GM19025 (cell line): ENCODE measurements at regions not wholly inside any gene's neighbourhood (a gene's known extent, or its start where the extent isn't known, plus 50 kb on each side); places are given as distances from the start of the nearest gene placed in this dataset.
"Not testable (repeated sequence)": the region's sequence is repeated elsewhere in the genome, so short reads cannot be mapped to it uniquely, and the experiment has no call there.

ENCODE experiments used
- ATAC-seq: cut with Tn5 transposase; IDR thresholded peaks from one replicate; pipeline ENCODE4 v1.9.1; 2021; ENCODE audit warnings: mild to moderate bottlenecking, low read depth, moderate library complexity; ENCODE audit not compliant: unreplicated experiment

DNA sequence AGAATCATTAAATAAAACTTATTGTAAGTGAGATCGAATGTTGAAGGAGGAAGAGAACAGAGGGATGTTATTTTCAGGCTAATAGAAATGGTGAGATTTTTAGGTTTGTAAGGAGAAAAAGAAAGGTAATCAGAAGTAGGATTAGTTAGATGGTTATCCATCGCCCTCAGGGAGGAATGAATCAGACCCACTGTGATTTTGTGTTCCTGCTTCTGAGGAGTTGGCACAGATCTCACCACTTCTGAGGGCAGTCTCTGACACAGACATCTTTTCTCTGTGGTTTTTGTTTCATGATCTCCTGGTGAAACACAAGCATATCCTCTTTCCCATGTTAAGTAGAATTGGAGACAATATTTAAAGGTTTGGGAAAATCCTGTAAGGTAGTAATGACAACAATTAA is 1083.2 kb upstream of the AMELY start:
- not testable (repeated sequence) for ATAC-seq

DNA sequence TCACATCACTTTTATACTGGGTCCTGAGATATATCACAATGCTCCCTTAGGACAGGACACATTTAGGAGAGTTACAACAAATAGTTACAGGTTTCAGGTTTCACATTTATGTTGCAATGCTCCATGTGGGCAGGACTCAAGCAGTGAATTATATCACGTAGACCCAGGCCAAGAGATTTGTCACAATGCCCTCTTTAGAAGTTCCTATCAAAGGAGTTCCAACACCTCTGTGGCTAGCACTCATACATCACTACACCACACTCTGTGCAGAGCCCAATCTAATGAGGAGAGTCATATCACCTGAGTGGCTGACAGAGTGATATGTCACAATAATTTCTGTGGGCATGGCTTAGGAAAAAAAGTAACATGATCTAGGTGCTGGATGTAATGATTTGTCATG is 1068.2 kb upstream of the AMELY start:
- no peak for ATAC-seq

DNA sequence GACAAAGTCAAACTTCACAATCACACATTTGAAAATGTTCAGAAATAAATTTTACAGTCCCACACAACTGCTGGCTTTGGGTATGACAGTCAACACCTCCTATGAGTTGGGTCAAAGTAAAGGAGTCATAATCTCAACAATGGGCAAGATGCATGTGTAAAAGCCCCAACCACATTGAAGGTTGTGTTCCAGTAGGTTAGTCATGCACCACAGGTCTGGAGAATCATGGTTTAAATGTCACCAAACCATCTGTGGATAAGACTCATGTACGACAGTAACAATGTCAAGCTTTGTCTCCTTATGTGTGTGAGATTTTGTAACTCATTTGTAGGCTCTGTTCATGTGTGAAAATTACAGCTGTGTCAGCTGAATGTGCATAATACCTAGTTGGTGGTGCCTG is 1065.7 kb upstream of the AMELY start:
- no peak for ATAC-seq

DNA sequence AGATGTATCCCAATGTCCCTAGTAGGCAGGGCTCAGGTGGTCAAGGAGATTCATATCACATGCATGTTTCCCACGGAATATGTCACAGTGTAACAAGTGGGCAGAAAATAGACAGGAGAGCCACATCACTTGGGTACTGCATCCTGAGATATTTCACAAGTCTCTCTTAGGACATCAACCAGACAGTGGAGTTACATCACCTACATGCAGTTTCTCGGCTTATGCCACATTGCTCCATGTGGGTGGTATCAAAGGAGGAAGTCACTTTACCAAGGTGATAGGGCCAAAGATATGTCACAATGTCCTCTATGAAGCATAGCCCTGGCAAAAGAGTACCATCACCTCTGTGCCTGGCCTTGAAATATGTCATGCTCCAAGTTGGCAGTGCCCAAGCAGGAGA is 1056.7 kb upstream of the AMELY start:
- no peak for ATAC-seq

DNA sequence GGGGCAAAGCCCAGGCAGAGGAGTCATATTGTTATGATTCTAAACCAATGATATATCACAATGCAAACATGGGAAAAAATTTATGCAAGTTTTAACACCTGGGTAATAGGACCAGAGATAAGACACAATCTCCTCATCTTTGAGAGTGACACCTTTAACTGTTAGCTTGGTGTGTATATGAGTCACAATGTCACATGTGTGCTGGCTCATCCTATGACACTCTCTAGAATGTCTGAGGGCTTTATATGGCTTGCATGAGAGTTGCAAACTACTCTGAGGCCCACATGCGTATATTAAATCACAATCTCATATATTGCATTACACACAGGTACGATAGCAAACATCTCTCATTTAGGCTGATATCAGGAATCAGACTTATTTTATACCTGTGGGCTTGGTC is 1055.4 kb upstream of the AMELY start:
- no peak for ATAC-seq

DNA sequence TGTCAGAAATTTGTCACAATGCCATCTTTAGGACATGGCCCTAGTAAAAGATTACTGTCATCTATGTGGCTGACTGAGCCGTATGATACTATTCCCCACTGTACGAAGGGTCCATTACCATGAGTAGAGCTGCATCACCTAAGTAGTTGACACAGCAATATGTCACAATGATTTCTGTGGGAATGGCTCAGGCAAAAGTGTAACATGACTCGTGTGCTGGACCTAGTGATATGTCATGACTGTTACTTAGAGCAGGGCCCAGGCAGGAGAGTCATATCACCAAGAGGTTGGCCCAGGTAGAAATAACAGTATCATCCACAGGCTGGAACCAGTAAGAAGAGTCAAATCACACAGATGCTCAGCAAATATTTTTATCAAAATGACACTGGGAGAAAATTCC is 1051.8 kb upstream of the AMELY start:
- no peak for ATAC-seq

DNA sequence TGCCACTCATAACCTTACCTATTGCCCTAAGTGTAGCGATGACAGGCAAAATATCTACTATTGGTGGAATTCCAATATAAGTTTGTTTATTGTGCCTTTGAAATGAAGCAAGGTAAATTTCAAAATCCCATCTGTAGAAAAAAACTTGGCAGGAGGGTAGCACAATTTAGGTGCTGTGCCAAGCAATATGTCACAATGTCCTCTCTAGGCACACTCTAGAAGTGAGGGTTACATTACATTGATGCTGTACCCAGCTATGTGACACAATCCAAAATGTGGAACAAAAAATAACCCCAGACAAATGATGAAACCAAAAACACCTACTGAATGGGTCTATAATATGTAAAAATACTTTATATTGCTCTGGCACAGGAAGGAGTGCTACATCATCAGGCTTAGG is 1050.8 kb upstream of the AMELY start:
- no peak for ATAC-seq

DNA sequence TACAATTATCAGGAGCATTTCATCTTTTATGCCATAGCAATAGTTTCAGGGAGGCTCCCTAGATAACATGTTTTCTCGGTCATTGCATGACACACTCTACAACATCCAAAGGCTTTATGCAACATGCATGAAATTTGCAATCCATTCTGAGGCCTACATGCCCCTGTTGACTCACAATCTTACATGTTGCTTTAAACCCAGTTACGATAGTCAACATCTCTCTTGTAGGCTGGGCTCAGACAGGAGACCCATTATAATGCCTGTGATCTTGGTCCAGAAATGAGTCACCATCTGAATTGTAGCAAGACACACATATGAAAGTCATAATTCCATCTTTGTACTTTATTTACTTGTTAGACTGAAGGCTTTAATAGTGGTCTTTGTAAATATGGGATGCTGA is 1050.3 kb upstream of the AMELY start:
- ATAC-seq, result no peak

DNA sequence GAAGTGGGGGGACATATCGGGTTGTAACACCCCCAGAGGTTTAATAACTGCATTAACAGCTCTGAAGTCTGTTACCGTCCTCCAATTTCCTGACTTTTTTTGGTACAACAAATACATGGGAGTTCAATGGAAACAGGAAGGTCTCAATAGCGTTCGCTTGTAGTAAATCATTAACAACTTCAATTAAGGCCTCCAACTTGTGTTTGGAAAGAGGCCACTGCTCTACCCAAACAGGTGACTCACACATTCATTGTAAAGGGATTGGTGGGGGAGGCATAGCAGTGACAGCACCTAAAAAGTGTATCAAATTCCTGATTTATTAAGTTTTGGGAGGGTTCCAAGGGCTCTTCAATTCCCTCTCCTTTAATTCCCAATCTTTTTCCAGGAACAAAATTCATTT is 1046.2 kb upstream of the AMELY start:
- no peak for ATAC-seq

DNA sequence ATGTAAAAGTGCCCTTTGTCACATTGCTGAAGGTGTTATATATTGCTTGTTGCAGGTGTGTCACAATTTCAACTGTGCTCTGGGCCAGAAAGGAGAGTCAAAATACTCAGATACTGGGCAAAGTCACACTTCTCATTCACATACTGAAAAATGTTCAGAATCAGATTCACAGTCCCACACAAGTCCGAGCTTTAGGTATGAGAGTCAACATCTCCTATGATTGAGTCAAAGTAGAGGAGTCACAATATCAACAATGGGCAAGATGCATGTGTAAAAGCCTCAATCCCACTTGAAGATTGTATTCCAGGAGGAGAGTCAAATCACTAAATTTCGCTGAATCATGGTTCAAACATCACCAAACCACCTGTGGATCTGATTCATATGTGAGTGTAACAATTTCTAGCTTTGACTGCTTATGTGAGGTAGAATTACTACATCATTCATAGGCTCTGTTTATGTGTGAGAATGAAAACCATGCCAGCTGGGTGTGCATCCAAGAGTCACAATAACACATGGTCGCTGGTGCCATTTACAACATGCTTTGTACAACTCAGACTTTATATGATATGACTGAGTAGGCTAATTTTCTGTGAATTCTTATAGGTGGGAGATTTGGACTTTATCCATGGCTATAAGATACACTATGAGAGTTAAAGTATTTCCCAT is 1039.8 kb upstream of the AMELY start:
- ATAC-seq, result no peak

DNA sequence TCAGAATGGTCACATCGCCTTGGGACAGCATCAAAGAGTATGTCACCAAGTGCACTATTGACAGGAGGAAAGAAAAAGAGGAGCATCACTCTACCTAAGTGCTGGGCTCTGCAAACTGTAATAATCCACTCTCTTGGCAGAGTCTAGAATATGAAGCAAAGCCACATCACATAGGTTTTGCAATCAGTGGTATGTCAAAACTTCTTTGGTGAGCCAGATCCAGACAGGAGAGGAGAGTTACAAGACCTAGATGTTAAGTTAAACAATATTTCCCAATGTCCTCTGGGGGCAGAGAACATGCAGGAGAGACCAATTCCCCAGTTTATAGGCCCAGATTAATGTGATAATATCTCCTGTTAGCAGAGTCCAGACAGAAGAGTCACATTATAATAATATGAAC is 1032.6 kb upstream of the AMELY start:
- ATAC-seq, result no peak

DNA sequence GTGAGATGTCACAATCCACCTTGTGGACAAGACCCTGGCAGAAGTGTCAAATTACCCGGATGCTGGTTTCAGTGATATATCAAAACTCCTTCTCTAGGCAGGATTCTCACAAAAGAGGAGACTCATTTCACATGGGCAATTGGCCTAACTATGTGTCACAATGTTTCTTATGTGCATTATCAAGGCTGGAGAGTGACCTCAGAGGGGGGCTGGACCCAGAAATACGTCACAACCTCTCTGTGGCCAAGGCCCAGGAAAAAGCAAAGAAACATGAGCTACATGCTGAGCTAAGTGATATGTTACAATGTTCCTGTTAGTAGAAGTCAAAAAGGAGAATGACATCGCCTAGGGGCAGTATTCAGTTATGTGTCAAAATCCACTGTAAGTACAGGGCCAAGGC is 1031.2 kb upstream of the AMELY start:
- no peak for ATAC-seq

DNA sequence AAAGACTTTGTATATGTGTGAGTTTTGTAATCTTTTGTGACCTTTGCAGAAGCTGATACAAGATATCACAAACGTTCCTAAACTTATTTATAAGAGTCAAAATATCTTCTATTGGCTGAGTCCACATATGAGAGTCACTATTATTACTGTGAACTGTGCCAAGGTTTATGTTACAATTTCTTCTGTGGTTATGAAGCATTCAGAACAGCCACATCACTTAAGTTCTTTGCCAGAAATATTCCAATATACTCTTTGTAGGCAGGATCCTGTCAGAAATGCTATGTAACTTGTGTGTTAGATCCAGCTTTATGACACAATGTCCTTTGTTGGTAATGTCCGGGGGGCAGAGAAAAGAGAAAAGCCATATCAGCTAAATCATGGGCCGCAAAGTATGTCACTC is 1030.3 kb upstream of the AMELY start:
- no peak for ATAC-seq

DNA sequence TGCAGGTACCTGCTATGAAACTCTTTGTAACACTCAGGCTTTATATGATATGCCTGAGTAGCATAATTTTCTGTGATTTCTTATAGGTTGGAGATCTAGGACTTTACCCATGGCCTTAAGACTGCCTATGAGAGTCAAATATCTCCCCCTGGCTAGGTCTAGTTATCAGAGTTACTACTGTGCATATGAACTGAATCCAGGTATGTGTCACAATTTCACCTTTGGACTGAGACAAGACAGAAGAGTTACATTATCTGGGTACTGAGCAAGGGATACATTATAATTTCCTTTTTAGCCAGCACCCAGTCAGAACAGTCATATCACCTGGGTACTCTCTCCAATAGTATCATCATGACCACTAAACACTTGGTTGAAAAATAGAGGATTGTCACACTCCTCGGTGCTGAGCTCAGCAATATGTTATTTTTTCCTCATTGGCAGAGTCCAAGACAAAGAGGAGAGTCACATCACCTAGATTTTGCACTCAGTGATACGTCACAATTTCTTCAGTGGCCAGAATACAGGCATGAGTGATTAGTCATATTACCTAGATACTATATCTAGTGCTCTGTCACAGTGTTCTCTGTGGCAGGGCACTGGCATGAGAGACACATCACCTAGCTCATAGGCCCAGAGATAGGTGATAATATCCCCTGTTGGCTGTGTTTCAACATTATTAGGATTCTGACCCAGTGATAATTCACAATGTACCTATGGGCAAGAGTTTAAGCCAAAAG is 1027.6 kb upstream of the AMELY start:
- no peak for ATAC-seq

DNA sequence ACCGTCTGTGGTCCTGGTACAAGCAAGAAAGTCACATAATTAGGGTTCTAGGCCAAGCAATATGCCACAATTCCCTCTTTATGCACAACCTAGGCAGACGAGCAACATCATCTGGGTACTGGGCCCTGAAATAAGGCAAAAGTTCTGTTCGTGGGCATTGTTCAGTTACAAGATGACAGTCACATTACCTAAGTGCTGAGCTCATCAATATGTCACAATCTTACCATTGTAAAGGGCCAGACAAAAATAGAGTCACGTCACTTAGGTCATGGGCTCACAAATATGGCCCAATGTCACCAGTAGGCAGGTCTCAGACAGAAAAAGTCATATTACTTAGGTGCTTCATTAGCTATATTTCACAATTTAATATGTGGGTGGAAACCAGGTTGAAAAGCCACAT is 1025.3 kb upstream of the AMELY start:
- ATAC-seq, result no peak

DNA sequence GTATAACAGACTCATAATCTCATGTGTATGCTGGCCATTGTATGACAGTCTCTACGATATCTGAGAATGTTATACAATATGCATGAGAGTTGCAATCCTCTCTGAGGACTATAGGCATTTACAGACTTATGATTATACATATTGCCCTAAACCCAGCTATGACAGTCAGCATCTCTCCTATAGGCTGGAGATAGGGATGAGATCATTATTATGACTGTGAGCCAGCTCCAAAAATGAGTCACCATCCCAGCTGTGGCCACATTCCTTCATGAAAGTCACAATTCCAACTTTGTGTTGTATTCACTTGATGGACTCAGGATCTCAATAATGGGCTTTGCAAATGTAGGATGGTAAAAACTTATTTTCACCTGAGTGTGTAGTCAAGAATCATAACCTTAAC is 1024.5 kb upstream of the AMELY start:
- ATAC-seq, result no peak

DNA sequence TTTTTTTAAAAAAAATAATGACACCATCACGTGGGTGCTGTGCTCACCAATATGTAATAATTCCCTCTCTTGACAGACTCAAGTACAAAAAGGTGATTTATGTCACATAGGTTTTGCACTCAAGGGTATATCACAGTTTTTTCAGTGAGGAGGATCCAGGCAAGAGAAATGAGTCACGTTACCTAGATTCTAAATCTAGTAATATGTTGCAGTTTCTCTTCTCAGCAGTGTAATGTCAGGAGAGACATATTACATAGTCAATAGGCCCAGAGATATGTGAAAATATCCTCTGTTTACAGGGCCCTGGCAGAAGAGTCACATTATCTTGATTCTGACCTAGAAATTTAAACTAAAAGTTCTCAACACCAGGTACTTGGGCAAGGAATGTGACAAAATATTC is 1024.1 kb upstream of the AMELY start:
- ATAC-seq, result no peak

DNA sequence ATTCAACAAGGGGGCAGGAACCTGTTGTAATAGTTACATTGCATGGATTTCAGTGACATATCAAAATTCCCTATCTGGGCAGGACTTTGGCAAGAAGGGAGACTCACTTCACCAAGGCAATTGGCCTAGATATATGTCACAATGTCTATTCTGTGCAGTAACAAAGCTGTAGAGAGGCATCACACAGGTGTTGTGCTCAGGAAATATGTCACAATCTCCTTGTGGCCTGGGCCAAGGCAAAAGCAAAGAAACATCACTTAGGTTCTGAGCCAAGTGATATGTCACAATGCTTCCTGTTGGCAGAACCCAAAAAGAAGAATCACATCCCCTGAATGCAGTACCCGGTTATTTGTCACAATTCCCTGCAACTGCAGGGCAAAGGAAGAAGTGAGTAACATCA is 1020.9 kb upstream of the AMELY start:
- ATAC-seq, result no peak

DNA sequence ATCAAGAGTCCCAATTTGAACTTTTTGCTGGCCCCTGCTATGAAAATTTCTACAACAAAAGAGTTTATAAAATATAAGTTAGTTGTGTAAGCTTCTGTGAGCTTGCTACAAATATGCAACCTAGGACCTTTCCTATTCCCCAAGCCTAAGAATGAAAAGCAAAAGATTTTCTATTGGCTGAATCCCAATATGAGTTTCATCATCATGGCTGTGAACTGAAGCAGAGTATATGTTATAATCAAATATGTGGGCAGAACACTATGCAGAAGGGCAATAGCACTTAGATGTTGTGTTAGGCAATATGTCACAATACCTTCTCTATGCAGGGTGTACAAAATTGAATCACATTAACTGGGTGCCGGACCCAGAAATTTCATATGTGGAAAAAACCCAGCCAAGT is 1018.3 kb upstream of the AMELY start:
- no peak for ATAC-seq

DNA sequence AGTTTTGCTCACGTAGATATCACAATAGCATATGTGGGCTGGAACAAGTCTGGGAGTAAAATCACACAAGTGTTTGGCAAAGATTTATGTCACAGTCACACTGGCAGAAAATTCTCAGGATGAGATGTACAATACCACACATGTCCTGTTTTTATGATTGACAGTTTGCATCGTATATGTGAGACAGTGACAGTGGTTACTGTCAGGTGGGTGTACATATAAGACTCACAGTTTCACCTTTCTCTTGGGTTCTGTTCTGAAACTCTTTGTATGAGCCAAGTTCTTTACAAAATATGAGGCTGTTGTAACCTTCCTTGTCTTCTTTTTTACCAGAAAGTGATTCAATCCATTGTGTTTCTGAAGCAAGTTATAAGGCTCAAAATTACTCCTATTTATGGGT is 1012.5 kb upstream of the AMELY start:
- ATAC-seq, result no peak

DNA sequence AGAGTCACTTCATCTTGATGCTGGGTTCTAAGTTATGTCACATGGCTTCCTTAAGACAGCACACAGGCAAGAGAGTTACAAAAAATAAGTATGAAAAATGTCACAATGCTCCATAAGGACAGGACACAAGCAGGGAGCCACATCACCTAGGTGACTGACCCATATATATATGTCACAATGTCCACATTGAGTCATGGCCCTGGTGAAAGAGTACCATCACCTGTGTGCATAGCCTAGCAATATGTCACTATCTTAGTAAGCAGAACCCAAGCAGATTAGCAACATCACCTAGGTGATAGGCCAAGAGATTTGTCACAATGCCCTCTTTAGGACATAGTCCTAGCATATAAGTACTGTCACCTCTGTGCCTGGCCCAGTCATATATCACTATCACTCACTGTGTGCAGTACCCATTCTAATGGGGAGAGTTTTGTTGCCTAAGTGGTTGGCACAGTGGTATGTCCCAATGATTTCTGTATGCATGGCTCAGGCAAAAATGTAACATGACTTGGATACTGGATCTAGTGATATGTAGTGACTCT is 1012.0 kb upstream of the AMELY start:
- ATAC-seq, result no peak

DNA sequence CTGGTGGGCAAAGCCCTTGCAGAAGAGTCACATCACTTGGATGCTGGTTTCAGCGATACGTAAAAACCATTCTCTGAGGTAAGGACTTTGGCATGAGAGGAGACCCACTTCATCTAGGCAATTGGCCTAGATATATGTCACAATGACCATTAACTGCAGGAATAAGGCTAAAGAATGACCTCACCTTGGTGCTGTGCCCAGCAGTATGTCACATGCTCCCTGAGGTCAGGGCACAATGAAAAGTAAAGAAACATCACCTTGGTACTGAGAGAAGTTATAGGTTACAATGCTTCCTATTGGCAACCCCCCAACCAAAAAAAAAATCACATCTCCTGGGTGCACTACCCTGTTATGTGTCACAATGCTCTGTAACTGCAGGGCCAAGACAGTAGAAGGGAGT is 1008.8 kb upstream of the AMELY start:
- no peak for ATAC-seq
